GM12874 (cell line): ENCODE measurements at regions not wholly inside any gene's neighbourhood (a gene's known extent, or its start where the extent isn't known, plus 50 kb on each side); places are given as distances from the start of the nearest gene placed in this dataset.

Experiments used
- CTCF ChIP-seq: IDR thresholded peaks from 2 replicates; pipeline ENCODE4 v1.5.1; 2011; ENCODE audit warnings: low read depth, mild to moderate bottlenecking, control low read depth, low read length, moderate library complexity; ENCODE audit not compliant: insufficient read depth

GRCh38 chr7:156092307-156092706 lies 280.0 kb upstream of the SHH start:
- TF ChIP-seq CTCF, result no peak

GRCh38 chr7:156091519-156092080 lies 279.3 kb upstream of the SHH start:
- no peak for TF ChIP-seq CTCF

GRCh38 chr7:156090988-156091387 lies 278.7 kb upstream of the SHH start:
- no peak for TF ChIP-seq CTCF

- TF ChIP-seq CTCF, result no peak
Observed at GRCh38 chr7:156089222-156089621, 277.0 kb upstream of the SHH start.

- no peak for TF ChIP-seq CTCF
Observed at GRCh38 chr7:156088115-156088514, 275.9 kb upstream of the SHH start.

- no peak for TF ChIP-seq CTCF
Observed at GRCh38 chr7:156082048-156083040, 270.1 kb upstream of the SHH start.

- no peak for TF ChIP-seq CTCF
Observed at GRCh38 chr7:156080596-156080995, 268.3 kb upstream of the SHH start.
